HepG2 (cell line): ENCODE measurements at regions not wholly inside any gene's neighbourhood (a gene's known extent, or its start where the extent isn't known, plus 50 kb on each side); places are given as distances from the start of the nearest gene placed in this dataset.
A peak's percentile ranks its signal among the peaks of the same experiment; 100 is the strongest.

Source experiments
- ATF7-NPFF ChIP-seq: sonication (generic); formaldehyde crosslinking; IDR thresholded peaks from 2 replicates; pipeline ENCODE4 v1.8.1; 2023; ENCODE audit warnings: mild to moderate bottlenecking, low read depth, missing genetic modification reagents, moderate library complexity
- CCAR2 ChIP-seq: fragments of 200-400 bp; formaldehyde crosslinking; optimal IDR thresholded peaks from 2 replicates; pipeline ENCODE3; 2018; ENCODE audit warnings: low read depth, mild to moderate bottlenecking, low read length, moderate library complexity
- DBP ChIP-seq: sonication (generic); formaldehyde crosslinking; IDR thresholded peaks from 2 replicates; pipeline ENCODE4 v1.4.0; 2020; ENCODE audit warnings: missing genetic modification reagents; ENCODE audit errors: not compliant biosample characterization
- PAWR ChIP-seq: sonication (generic); formaldehyde crosslinking; IDR thresholded peaks from 2 replicates; pipeline ENCODE4 v1.4.0; 2020; ENCODE audit warnings: missing genetic modification reagents, mild to moderate bottlenecking, borderline replicate concordance
- PAXIP1 ChIP-seq: sonication (generic); formaldehyde crosslinking; conservative IDR thresholded peaks from 2 replicates; pipeline ENCODE4 v1.4.0; 2020; ENCODE audit warnings: mild to moderate bottlenecking, missing genetic modification reagents, moderate library complexity
- PHF5A ChIP-seq: IDR thresholded peaks from one replicate; pipeline ENCODE4 v1.6.1; 2018; ENCODE audit warnings: low read depth, missing genetic modification reagents; ENCODE audit not compliant: unreplicated experiment
- POGZ ChIP-seq: sonication (generic); formaldehyde crosslinking; IDR thresholded peaks from 2 replicates; pipeline ENCODE4 v1.4.0; 2020; ENCODE audit warnings: mild to moderate bottlenecking, missing genetic modification reagents
- PRDM4 ChIP-seq: sonication (generic); formaldehyde crosslinking; IDR thresholded peaks from 2 replicates; pipeline ENCODE4 v1.9.0; 2021; ENCODE audit warnings: missing genetic modification reagents, borderline replicate concordance
- SOX13 ChIP-seq, 3 experiments: fragments of 450-650 bp in 1 of 3; sonication (generic) in 1 of 3; formaldehyde crosslinking in 1 of 3; IDR thresholded peaks in 2 of 3; conservative IDR thresholded peaks in 1 of 3; 2 replicates each; pipeline versions ENCODE4 v1.5.0 to v1.6.1; 2016 to 2020; ENCODE audit warnings: antibody characterized with exemption in 1 of 3, mild to moderate bottlenecking in 1 of 3, missing compliant biosample characterization in 1 of 3, missing genetic modification reagents in 1 of 3, moderate library complexity in 1 of 3
- SRSF4 ChIP-seq: fragments of 200-400 bp; formaldehyde crosslinking; IDR thresholded peaks from one replicate; pipeline ENCODE4 v1.6.1; 2018; ENCODE audit warnings: mild to moderate bottlenecking, low read depth, low read length, moderate library complexity; ENCODE audit not compliant: poor library complexity, severe bottlenecking
- TBP ChIP-seq: sonication (generic); formaldehyde crosslinking; IDR thresholded peaks from 2 replicates; pipeline ENCODE4 v1.5.0; 2020; ENCODE audit warnings: missing genetic modification reagents
- TERF1 ChIP-seq: sonication (generic); formaldehyde crosslinking; IDR thresholded peaks from 2 replicates; pipeline ENCODE4 v1.8.0; 2022; ENCODE audit warnings: mild to moderate bottlenecking, missing genetic modification reagents, moderate library complexity
- ZBED4 ChIP-seq: sonication (generic); formaldehyde crosslinking; IDR thresholded peaks from 2 replicates; pipeline ENCODE4 v1.4.0; 2020; ENCODE audit warnings: missing genetic modification reagents, borderline replicate concordance
- ZNF10 ChIP-seq: sonication (generic); formaldehyde crosslinking; IDR thresholded peaks from 2 replicates; pipeline ENCODE4 v1.4.0; 2020; ENCODE audit warnings: mild to moderate bottlenecking, low read depth, missing genetic modification reagents, borderline replicate concordance
- ZNF205 ChIP-seq: IDR thresholded peaks from 2 replicates; pipeline ENCODE4 v1.6.1; 2018; ENCODE audit warnings: missing biosample characterization, missing genetic modification reagents

- TF ChIP-seq PAXIP1 (CRISPR knock-in tag): 0 out of 2 replicates have a peak, but pooled peaks have one; percentile 29
- no peak for TF ChIP-seq SOX13 (IDR thresholded peaks at IDR 0.05)
- peak in 1 of 2 experiments; percentile 52; a peak in 1 of 4 replicates for TF ChIP-seq SOX13 (CRISPR knock-in tag; conservative IDR thresholded peaks at IDR 0.05 in 1 of 2, IDR thresholded peaks at IDR 0.05 in 1 of 2)
- TF ChIP-seq PHF5A: no peak
- no peak for TF ChIP-seq PRDM4 (CRISPR knock-in tag)
- TF ChIP-seq ZNF205: no peak
- TF ChIP-seq ATF7-NPFF (CRISPR knock-in tag): no peak
- TF ChIP-seq ZNF10 (CRISPR knock-in tag): no peak
- TF ChIP-seq TBP (CRISPR knock-in tag): no peak
- no peak for TF ChIP-seq SRSF4
- TF ChIP-seq POGZ (CRISPR knock-in tag): no peak
- no peak for TF ChIP-seq PAWR (CRISPR knock-in tag)
- TF ChIP-seq CCAR2: no peak
- TF ChIP-seq DBP (CRISPR knock-in tag): no peak
- no peak for TF ChIP-seq ZBED4 (CRISPR knock-in tag)
- no peak for TF ChIP-seq TERF1
Observed at GRCh38 chr9:94178927-94179326, 80.2 kb upstream of the ZNF169 start (continued).
